ENCODE measurements at regions not wholly inside any gene's neighbourhood (a gene's known extent, or its start where the extent isn't known, plus 50 kb on each side); places are given as distances from the start of the nearest gene placed in this dataset.

GRCh38 chr10:113967126-113967525 lies 76.5 kb upstream of the ADRB1 start:
- no peak for DNase-seq (ENCODE audit: extremely low read depth, low read depth)
- no peak overlapping the region for H3K4me3 ChIP-seq (replicated peaks; ENCODE audit: low read depth, low read length)
- no peak for TF ChIP-seq CTCF (IDR thresholded peaks at IDR 0.05; ENCODE audit: low read depth, low read length, missing control alignments)

GRCh38 chr10:113970641-113971040 lies 73.0 kb upstream of the ADRB1 start:
- TF ChIP-seq CTCF (IDR thresholded peaks at IDR 0.05; ENCODE audit: low read depth, low read length, missing control alignments) = no peak
- DNase-seq (ENCODE audit: extremely low read depth, low read depth) = no peak
- no peak overlapping the region for H3K4me3 ChIP-seq (replicated peaks; ENCODE audit: low read depth, low read length)

GRCh38 chr10:113971349-113971973 lies 72.2 kb upstream of the ADRB1 start:
- TF ChIP-seq CTCF (IDR thresholded peaks at IDR 0.05; ENCODE audit: low read depth, low read length, missing control alignments) = no peak
- H3K4me3 ChIP-seq (replicated peaks; ENCODE audit: low read depth, low read length) = no peak overlapping the region
- no peak for DNase-seq (ENCODE audit: extremely low read depth, low read depth)

- H3K4me3 ChIP-seq (replicated peaks; ENCODE audit: low read depth, low read length) = no peak overlapping the region
- DNase-seq (ENCODE audit: extremely low read depth, low read depth) = no peak
- no peak for TF ChIP-seq CTCF (IDR thresholded peaks at IDR 0.05; ENCODE audit: low read depth, low read length, missing control alignments)
Observed at GRCh38 chr10:113977174-113977573, 66.5 kb upstream of the ADRB1 start.

- DNase-seq (ENCODE audit: extremely low read depth, low read depth) = no peak
- H3K4me3 ChIP-seq (replicated peaks; ENCODE audit: low read depth, low read length) = no peak overlapping the region
- no peak for TF ChIP-seq CTCF (IDR thresholded peaks at IDR 0.05; ENCODE audit: low read depth, low read length, missing control alignments)
Observed at GRCh38 chr10:113978802-113979201, 64.9 kb upstream of the ADRB1 start.

GRCh38 chr10:113979409-113979808 lies 64.3 kb upstream of the ADRB1 start:
- TF ChIP-seq CTCF (IDR thresholded peaks at IDR 0.05; ENCODE audit: low read depth, low read length, missing control alignments) = no peak

More at GRCh38 chr10:113979409-113979808, 64.3 kb upstream of the ADRB1 start:
- no peak overlapping the region for H3K4me3 ChIP-seq (replicated peaks; ENCODE audit: low read depth, low read length)
- no peak for DNase-seq (ENCODE audit: extremely low read depth, low read depth)

All from HFF-Myc (cell line).